ENCODE measurements at regions not wholly inside any gene's neighbourhood (a gene's known extent, or its start where the extent isn't known, plus 50 kb on each side); places are given as distances from the start of the nearest gene placed in this dataset.

DNA sequence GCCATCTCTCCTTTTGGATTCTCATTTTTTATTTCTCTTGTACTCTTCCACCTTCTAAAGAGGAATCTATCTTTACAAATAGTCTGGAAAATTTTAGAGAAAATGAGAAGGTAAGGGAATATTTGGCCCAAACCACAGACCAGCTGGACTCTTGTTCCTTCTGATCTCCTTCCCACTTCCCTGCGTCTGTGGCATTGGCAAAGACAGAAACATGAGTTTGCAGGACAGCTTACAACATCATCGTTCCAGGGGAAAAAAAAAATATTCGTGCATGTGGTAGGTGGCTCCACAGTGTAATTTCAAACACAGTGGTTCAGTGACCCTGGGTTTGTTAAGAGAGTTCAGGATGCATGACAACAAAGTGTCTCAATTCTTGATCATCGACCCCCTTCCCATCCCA lies 755.0 kb downstream of the DNAH5 start (continued):
- no peak for TF ChIP-seq REST (IDR thresholded peaks at IDR 0.05; ENCODE audit: unreplicated experiment)
- TF ChIP-seq JUNB (IDR thresholded peaks at IDR 0.05; ENCODE audit: unreplicated experiment): no peak

- H3K27me3 Mint-ChIP-seq (ENCODE audit: insufficient read depth, low read depth, poor library complexity): peaks cover 1% of the 10 kb centered on the region
- Histone ChIP-seq H3K79me2 (replicated peaks; ENCODE audit: insufficient read depth) (no peaks in the 10 kb centered on the region), H3F3A (replicated peaks; ENCODE audit: low read depth) (no peaks in the 10 kb centered on the region), H3K36me3 (ENCODE audit: insufficient read depth) (no peaks in the 10 kb centered on the region), H3K4me2 (no peak overlapping the region), H3K4me3 (no peak overlapping the region), H3K27me3 (ENCODE audit: insufficient read depth) (no peaks in the 10 kb centered on the region), H3K9me2 (ENCODE audit: insufficient read depth) (0 out of 2 replicates have a peak, but pooled peaks cover 5% of the 10 kb centered on the region), H2AFZ (no peak overlapping the region), H4K20me1 (replicated peaks; ENCODE audit: insufficient read depth) (no peaks in the 10 kb centered on the region), H3K27ac (ENCODE audit: low read depth) (no peak overlapping the region), H3K4me1 (ENCODE audit: insufficient read depth) (no peaks in the 10 kb centered on the region)
- H3K9me3 Mint-ChIP-seq: no peaks in the 10 kb centered on the region
- no peak overlapping the region for H3K27ac Mint-ChIP-seq
- DNase-seq (ENCODE audit: low spot score) (no peak), ATAC-seq (no peak)
- no peak overlapping the region for H3K4me3 Mint-ChIP-seq
- H3K4me1 Mint-ChIP-seq: peaks cover 8% of the 10 kb centered on the region; the same call in 2 of the 3 replicates
- H3K36me3 Mint-ChIP-seq (ENCODE audit: low read depth): no peaks in the 10 kb centered on the region
- TF ChIP-seq CREB1 (CRISPR knock-in tag; IDR thresholded peaks at IDR 0.05; ENCODE audit: low read depth) (no peak), POLR2AphosphoS5 (IDR thresholded peaks at IDR 0.05; ENCODE audit: low read depth) (no peak), JUNB (IDR thresholded peaks at IDR 0.05; ENCODE audit: unreplicated experiment) (no peak), NANOG (IDR thresholded peaks at IDR 0.05; ENCODE audit: borderline replicate concordance) (no peak), CTCF (conservative IDR thresholded peaks at IDR 0.05; ENCODE audit: low read depth in 2 of 2) (no peak), ZNF114 (CRISPR knock-in tag; IDR thresholded peaks at IDR 0.05) (no peak), REST (IDR thresholded peaks at IDR 0.05; ENCODE audit: unreplicated experiment) (no peak)
- TF ChIP-seq, protein P1, sequence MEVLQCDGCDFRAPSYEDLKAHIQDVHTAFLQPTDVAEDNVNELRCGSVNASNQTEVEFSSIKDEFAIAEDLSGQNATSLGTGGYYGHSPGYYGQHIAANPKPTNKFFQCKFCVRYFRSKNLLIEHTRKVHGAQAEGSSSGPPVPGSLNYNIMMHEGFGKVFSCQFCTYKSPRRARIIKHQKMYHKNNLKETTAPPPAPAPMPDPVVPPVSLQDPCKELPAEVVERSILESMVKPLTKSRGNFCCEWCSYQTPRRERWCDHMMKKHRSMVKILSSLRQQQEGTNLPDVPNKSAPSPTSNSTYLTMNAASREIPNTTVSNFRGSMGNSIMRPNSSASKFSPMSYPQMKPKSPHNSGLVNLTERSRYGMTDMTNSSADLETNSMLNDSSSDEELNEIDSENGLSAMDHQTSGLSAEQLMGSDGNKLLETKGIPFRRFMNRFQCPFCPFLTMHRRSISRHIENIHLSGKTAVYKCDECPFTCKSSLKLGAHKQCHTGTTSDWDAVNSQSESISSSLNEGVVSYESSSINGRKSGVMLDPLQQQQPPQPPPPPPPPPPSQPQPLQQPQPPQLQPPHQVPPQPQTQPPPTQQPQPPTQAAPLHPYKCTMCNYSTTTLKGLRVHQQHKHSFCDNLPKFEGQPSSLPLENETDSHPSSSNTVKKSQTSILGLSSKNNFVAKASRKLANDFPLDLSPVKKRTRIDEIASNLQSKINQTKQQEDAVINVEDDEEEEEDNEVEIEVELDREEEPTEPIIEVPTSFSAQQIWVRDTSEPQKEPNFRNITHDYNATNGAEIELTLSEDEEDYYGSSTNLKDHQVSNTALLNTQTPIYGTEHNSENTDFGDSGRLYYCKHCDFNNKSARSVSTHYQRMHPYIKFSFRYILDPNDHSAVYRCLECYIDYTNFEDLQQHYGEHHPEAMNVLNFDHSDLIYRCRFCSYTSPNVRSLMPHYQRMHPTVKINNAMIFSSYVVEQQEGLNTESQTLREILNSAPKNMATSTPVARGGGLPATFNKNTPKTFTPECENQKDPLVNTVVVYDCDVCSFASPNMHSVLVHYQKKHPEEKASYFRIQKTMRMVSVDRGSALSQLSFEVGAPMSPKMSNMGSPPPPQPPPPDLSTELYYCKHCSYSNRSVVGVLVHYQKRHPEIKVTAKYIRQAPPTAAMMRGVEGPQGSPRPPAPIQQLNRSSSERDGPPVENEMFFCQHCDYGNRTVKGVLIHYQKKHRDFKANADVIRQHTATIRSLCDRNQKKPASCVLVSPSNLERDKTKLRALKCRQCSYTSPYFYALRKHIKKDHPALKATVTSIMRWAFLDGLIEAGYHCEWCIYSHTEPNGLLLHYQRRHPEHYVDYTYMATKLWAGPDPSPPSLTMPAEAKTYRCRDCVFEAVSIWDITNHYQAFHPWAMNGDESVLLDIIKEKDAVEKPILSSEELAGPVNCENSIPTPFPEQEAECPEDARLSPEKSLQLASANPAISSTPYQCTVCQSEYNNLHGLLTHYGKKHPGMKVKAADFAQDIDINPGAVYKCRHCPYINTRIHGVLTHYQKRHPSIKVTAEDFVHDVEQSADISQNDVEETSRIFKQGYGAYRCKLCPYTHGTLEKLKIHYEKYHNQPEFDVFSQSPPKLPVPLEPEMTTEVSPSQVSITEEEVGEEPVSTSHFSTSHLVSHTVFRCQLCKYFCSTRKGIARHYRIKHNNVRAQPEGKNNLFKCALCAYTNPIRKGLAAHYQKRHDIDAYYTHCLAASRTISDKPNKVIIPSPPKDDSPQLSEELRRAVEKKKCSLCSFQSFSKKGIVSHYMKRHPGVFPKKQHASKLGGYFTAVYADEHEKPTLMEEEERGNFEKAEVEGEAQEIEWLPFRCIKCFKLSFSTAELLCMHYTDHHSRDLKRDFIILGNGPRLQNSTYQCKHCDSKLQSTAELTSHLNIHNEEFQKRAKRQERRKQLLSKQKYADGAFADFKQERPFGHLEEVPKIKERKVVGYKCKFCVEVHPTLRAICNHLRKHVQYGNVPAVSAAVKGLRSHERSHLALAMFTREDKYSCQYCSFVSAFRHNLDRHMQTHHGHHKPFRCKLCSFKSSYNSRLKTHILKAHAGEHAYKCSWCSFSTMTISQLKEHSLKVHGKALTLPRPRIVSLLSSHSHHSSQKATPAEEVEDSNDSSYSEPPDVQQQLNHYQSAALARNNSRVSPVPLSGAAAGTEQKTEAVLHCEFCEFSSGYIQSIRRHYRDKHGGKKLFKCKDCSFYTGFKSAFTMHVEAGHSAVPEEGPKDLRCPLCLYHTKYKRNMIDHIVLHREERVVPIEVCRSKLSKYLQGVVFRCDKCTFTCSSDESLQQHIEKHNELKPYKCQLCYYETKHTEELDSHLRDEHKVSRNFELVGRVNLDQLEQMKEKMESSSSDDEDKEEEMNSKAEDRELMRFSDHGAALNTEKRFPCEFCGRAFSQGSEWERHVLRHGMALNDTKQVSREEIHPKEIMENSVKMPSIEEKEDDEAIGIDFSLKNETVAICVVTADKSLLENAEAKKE (CRISPR knock-in tag; IDR thresholded peaks at IDR 0.05): no peak
- TF ChIP-seq, protein P2, sequence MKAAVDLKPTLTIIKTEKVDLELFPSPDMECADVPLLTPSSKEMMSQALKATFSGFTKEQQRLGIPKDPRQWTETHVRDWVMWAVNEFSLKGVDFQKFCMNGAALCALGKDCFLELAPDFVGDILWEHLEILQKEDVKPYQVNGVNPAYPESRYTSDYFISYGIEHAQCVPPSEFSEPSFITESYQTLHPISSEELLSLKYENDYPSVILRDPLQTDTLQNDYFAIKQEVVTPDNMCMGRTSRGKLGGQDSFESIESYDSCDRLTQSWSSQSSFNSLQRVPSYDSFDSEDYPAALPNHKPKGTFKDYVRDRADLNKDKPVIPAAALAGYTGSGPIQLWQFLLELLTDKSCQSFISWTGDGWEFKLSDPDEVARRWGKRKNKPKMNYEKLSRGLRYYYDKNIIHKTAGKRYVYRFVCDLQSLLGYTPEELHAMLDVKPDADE (IDR thresholded peaks at IDR 0.05): no peak
Observed at GRCh38 chr5:13188371-13188770, 756.1 kb downstream of the DNAH5 start.

Measured in GM23338 (cell line).